ENCODE measurements at regions not wholly inside any gene's neighbourhood (a gene's known extent, or its start where the extent isn't known, plus 50 kb on each side); places are given as distances from the start of the nearest gene placed in this dataset.
"Not testable (repeated sequence)": the region's sequence is repeated elsewhere in the genome, so short reads cannot be mapped to it uniquely, and the experiment has no call there.

- no peak for DNase-seq
Measured at GRCh38 chrX:39416547-39417260, 615.4 kb downstream of the MID1IP1 start.

- DNase-seq: no peak
Measured at GRCh38 chrX:39418254-39418704, 617.0 kb downstream of the MID1IP1 start.

- no peak for DNase-seq
Measured at GRCh38 chrX:39418731-39419638, 617.7 kb downstream of the MID1IP1 start.

- DNase-seq: peak; percentile 11
Measured at GRCh38 chrX:39421006-39421405, 619.7 kb downstream of the MID1IP1 start.

GRCh38 chrX:39425124-39425806, 624.0 kb downstream of the MID1IP1 start:
- DNase-seq: no peak

GRCh38 chrX:39426101-39426500, 624.8 kb downstream of the MID1IP1 start:
- DNase-seq: no peak

- peak; percentile 8 for DNase-seq
Measured at GRCh38 chrX:39427492-39427891, 626.2 kb downstream of the MID1IP1 start.

- DNase-seq: peak; percentile 50
Measured at GRCh38 chrX:39427906-39428305, 626.6 kb downstream of the MID1IP1 start.

GRCh38 chrX:39430551-39430950, 629.3 kb downstream of the MID1IP1 start:
- no peak for DNase-seq

- no peak for DNase-seq
Measured at GRCh38 chrX:39431893-39432292, 630.6 kb downstream of the MID1IP1 start.

GRCh38 chrX:39434671-39435070, 633.4 kb downstream of the MID1IP1 start:
- DNase-seq: peak; percentile 10

- not testable (repeated sequence) for DNase-seq
Measured at GRCh38 chrX:39436538-39436937, 635.3 kb downstream of the MID1IP1 start.

GRCh38 chrX:39437670-39438441, 636.6 kb downstream of the MID1IP1 start:
- no peak for DNase-seq

- DNase-seq: no peak
Measured at GRCh38 chrX:39438603-39439602, 637.6 kb downstream of the MID1IP1 start.

GRCh38 chrX:39439906-39440798, 638.9 kb downstream of the MID1IP1 start:
- DNase-seq: no peak

GRCh38 chrX:39440799-39441284, 639.6 kb downstream of the MID1IP1 start:
- DNase-seq: no peak

- DNase-seq: no peak
Measured at GRCh38 chrX:39442332-39442731, 641.1 kb downstream of the MID1IP1 start.

GRCh38 chrX:39443240-39443639, 642.0 kb downstream of the MID1IP1 start:
- DNase-seq: no peak

GRCh38 chrX:39445336-39445735, 644.1 kb downstream of the MID1IP1 start:
- no peak for DNase-seq

GRCh38 chrX:39449352-39449751, 648.1 kb downstream of the MID1IP1 start:
- DNase-seq: no peak
